Inferior parietal cortex (tissue), 1 donor: ENCODE measurements at regions not wholly inside any gene's neighbourhood (a gene's known extent, or its start where the extent isn't known, plus 50 kb on each side); places are given as distances from the start of the nearest gene placed in this dataset.

Source experiments
- DNase-seq: peaks from one replicate; pipeline ENCODE4 v3.0.0-alpha.2; 2016; ENCODE audit errors: extremely low spot score

DNA sequence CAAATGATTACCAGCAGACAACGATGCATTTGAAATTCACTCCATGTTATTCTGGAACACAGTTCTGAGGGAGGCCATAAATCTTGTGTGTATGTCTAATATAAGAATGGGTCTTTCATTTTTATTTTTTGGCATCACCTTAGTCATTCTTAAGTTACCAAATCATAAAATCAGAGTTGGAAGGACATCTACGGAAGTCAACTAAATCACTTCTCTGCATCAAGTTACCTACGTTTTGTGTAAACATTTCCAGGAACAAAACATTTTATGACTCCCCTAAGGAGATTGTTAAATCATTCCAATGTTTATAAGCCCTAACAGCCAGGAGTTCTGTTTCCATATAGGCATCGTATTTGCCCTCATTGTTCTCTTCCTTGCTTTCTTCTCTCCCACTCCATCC, 378.2 kb downstream of the FAM170A start:
- no peak for DNase-seq

DNA sequence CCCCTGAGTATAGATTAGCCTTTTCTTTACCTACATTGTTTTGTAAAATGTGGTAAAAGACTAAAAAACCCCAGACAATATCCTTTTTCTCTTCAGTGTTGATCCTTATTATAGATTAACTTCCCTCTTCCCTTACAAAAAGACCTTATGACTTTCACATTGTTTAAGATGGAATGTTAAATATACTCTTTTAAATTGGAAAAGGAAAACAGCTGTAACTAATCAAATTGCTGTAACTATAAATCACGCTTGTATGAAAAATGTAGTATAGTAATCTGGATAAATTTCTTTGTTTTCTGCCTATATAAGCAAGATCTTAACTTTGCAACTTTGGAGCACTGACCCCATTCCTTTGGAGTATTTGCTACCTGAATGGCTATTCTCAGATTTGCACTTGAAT, 383.1 kb downstream of the FAM170A start:
- DNase-seq = no peak

DNA sequence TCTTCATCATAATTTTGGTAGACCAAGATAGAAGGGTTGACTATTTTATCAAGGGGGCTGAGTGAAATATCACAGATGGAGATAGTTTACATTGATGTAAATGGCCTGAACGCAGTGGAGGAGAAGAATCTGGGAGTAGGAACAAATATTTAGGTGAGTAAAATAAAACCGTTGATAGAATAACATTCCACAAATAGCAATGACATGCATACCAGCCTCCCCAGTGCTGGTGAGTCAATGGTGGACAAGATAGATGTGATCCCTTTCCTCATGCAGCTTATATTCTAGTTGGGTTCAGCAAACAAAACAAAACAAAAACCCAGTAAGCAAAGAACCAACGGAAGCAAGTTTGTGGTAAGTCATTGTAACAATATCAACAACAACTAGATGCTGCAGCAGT, 385.2 kb downstream of the FAM170A start:
- no peak for DNase-seq

DNA sequence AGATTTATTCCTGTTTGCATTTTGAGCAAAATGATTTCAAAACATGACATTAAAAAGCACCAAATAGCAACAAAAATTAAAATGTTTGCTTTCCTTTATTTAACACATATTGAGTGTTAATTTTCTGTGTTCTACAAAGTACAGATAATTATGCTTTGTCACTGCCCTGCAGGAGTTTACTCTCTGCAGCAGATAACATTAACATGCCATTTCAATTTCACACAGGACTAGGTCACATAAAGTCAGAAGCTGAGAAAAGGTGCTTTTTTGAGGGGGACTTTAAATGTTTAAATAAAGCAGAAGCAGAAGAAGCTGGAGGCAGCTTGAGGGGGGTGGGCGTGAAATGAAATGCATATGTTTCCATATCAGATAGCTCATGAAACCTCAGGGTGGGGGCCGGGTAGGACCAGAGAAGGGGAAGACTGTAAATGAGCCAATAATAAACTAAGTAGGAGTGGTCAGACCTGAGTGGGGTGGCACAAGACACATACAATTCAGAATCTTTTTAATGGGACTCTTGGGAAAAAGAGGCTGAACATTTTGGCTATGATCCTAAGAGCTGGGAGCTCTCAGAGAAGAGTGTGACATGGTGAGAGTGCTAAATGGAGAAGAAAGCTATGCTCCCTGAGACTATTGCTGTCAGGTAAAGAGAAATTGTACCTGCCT, 387.5 kb downstream of the FAM170A start:
- DNase-seq = no peak

DNA sequence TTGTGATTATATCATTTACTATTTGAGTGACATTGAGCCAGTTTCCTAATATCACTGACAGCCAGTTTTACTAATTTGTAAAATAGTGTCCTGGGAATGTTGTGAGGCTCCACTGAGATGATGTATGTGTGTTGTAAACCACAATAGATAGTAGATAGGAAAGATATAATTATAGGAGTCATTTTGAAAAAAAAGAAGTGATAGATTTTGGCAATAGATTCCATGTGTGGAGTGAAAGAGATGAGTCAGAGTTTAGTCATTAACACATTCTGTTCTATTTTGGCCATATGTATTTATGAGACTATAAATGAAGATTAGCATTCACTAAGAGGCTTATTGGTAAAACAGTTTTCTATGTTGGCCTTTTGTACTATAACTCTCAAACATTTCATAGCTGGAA, 388.2 kb downstream of the FAM170A start:
- DNase-seq = no peak

DNA sequence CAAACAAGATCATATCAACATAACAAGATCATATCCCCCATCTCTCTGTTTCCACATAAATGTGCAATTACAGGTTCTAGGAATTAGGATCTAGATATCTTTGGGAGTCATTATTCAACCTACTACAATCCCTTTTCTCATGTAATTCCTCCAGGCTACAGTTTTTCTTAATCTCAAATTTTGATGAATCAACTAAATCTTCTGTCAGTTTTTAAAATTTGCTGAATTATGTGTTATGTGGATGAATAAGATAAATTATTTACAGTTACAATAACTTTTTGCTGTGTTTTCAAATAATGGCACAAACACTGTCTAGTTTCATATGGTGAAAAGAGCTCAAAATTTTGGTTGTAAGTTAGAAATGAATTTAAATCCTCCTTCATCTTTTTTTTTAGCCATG, 405.8 kb downstream of the FAM170A start:
- DNase-seq = no peak

DNA sequence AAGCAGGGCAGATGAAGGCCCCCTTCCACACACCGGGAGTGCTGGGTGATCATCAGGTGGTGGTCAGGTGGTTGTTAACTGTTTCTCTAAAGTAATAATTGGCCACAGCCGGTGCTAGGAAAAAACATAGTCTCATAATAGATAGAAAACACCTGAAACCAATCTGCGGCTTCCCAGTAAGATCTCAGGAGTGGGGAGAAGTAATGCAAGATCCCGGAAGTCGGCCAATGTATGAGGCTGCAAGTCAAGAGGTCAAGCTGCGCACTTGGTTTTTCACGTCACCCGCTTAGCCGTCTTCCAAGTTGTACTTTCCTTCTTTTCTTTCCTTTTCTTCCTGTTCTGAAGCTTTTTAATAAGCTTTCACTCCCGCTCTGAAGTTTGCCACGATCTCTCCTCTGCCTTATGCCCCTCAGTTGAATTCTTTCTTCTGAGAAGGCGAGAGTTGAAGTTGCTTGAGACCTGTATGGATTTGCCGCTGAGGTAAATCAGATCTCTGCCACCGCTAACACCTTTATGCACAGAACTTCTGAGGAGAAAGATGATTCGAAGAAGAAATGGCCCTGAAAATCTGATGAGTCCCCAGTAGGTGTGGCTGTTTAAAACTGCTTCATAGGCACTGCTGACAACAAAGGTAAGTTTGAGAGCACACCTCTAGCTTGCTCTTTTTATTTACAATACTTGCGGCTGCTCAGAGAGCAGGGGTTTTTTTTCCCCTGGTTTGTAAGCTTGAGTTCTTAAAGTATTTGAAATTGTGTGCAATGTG, 406.6 kb downstream of the FAM170A start:
- DNase-seq = no peak

DNA sequence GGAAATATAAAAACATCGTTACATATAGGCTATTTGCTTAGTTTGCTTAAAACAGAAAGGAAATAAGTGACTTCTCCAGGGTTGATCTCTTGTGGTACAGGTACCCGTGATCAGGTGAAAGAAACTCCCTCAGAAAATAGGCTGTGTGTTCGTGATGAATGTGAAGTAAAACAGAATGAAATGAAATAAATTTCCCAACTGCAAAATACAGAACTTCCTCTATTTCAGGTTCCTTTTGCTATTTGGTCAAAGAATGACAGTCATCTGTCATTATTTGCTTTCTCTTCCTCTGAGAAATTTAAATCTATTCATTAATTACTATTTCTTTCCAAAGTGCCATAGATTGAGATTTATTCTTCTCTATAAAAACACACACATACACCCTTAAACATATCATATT, 408.1 kb downstream of the FAM170A start:
- no peak for DNase-seq

DNA sequence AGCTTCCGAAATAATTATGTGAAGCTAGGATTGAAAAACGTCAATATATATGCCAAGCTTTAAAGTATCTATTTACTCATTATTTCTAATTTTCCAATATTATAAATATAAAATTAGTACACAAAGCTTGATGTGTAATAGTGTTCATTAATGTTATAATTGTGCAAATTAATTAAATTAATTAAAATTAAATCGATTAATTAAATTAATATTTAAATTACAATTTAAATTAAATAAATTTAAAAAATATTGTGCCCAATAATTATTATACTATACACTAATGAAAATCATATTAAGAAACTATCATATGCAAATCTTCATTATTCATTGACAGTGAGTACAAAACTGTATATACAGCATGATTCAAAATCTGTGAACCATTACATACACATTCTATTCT, 409.8 kb downstream of the FAM170A start:
- DNase-seq = no peak

DNA sequence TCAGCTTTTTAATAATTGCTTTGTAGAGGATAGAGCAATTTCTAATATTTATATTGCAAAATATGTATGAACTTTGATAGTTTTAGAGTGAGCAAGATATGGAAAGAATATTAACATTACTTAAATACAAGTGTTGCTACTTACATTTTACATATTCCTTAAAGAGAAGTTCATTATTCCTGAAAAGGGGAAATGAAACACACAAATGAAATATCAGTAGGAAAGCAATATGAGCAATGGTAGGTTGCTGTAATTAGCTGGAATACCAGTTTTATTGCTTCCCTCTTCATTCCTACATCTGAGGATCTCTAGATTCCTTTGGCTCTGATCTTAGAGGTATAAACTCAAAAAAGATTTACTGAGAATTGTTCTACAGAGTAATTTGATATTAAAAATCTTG, 414.1 kb downstream of the FAM170A start:
- DNase-seq = no peak

DNA sequence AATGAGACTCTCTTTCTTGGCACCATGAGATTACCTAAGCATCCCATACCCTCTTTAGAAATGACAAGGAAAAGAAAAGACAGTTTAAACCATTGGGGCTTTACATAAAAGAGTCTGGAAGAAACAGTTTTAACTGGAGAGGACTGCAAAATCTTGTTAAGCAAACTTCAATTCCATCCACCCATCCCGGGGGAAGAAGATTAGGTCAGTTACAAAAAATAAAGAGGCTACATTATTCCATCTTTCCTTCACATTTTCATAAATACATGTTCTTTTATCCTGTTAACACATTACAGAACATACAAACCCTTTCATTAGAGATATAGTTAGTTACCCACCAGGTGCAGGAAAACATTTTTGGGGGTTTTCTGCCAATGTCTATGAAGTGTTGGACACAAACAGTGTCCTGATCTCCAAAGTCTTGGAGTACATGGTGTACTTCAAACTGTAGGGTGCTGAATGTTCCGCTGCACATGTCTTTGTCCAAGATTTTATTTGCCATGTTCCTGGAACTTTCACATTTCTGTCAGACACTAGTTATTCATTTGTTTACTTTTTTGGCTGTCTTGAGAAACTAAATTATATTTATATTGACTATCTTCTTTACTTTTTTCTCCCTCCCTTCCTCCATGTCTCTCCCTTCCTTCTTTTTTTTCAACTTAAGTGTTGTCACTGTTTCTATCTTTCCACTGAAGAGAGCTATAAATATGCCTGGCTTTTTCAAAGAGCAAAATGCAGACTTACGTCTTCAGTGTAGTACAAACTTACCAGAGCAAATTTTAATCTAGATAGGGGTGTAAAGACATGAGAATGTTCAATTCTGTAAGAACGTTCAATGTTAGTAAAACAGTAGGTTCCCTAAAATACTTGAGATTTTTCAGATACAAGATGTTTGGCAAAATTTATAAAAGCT, 410.9 kb upstream of the PRR16 start:
- no peak for DNase-seq

DNA sequence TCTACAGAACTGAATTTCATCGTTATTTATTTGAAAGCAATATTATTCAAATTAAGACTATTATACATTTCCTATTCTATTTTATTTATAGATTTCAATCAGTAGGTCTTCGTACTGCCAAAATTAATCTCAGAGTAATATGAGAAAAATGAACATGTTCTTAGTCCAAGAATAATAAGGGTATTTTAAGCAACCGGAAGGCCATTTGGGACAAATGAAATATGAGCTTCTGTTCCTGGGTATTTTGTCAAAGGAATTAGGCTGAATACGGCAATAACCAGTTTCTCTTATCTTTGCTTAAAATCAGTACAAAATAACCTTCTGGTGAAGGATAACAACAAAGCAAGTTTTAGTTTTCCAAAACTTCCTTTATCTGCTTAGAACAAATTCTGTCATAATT, 410.3 kb upstream of the PRR16 start:
- no peak for DNase-seq

DNA sequence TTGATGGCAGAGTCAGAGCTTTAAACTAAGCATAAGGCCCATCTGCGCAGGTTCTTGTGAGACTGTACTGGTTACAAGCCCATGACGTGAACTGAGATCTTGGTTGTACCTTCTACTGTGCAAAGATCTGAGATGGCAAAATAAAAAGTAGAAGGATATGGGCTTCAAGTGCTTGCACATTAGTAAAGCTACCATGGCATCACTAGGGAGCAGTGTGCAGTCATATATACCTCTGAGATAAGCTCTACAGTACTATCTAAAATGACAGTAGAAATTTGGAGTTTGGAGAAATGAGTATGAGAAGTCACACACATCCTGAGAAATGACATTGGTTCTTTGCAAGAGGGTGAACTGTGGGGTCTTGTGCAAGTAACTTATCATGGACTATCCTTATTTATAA, 408.2 kb upstream of the PRR16 start:
- no peak for DNase-seq

DNA sequence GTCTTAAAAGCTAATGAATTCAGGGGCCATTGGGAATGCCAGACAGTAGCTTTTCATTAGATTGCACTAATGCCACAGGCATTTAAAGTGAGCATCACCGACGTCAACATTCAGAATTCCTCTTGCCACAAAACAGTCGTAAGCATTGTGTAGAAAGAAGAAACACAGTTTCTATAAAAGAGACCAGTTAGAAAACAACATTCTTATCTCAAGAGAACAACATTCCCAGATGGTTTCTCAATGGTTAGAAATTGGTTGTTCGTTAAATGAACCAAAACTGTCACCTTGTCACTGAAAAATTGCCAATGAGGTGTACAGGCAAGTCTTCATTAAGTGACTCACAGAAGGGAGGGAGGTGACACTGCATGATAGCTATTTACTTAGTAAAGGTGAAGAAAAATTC, 401.6 kb upstream of the PRR16 start:
- no peak for DNase-seq

DNA sequence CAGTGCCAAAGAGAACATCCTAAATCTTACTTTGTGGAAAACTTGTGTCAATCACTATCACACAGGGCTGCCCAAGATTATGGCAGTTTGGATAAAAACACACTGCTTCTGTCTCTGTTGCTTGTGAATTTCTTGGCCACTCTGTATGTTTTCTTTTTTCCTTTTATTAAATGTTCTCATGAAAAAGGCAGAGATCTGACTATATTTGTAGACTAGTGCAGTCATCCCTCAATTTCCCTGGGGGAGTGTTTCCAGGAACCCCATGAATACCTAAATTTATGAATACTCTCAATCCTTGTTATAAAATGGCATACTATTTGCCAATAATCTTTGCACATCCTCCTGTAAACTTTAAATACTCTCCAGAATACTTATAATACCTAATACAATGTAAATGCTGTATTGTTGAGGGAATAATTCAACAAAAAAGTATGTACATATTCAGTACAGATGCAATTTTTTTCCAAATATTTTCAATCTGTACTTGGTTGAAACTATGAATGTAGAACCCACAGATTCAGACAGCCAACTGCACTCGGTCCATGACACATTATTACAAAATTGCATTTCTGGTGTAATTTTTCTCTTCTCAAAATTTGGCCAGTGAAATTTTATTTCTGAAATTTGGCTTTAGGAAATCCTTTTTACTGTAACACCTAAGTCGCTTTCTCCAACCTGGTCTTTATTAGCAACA, 391.9 kb upstream of the PRR16 start:
- DNase-seq = no peak

DNA sequence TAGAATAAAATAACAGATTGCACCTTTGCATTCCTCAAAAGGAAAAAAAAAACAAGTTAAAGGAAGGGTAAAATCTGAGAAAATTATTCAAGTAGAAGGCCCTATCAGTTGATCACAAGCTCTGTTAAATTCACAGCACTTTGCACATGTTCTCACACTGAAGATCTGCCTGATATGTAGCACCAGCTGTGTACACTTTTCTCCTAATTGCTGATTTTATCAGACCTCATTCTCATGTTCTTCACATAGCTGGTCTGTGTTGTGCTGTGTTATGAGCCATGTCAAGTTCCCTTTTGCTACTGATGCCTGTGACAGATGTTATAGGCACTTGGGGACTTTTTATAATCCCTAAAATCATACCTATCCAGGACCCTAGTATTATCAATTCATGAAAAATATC, 390.4 kb upstream of the PRR16 start:
- no peak for DNase-seq

DNA sequence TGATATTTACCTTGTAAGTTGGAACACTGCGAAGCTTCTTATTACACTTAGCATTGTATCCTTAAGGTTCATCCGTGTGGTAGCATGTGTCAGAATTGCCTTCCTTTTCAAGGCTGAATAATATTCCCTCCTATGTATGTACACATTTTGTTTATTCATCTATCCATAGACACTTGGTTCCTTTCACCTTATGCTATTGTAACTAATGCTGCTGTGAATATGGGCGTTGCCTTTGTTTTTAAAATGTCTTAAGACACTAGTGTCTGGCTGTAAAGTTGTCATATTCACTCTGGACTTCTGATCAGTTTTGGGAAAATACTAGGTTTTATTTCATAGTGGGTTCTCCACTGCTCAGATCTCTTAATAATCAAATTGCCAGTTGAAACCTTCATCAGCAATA, 383.3 kb upstream of the PRR16 start:
- no peak for DNase-seq

DNA sequence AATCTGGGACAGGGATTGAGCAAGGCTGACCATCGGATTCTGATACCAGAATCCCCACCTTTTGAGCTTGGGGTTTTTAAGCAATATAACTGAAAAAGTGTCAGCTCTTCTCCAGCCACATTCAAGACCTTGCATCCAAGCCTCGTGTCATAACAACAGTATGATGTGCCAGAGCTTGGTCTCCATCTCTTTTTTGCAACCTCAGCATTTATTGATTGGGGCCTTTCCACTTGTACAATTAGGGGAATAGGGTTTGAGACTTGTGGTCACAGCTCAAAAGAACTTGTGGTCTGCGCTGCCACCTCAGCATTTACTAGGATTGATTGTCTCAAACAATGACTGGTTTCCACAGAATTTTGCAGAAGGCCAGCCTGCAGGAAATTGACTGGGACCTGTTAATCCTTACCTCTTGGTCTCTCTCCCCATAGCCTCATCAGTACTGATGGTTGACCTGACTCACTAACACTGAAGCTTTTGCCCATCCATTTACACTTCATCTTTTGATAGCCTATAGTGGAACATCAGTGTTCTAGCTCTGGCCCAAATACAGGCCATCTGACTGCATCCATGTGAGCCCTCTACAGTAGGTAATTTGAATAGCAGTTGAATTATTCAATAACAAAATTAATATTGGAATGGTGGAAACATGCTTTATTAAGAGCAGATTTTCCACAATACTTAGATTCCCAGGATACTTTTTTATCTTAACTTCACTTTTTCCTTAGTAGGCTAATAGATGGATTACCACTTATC, 381.6 kb upstream of the PRR16 start:
- no peak for DNase-seq

DNA sequence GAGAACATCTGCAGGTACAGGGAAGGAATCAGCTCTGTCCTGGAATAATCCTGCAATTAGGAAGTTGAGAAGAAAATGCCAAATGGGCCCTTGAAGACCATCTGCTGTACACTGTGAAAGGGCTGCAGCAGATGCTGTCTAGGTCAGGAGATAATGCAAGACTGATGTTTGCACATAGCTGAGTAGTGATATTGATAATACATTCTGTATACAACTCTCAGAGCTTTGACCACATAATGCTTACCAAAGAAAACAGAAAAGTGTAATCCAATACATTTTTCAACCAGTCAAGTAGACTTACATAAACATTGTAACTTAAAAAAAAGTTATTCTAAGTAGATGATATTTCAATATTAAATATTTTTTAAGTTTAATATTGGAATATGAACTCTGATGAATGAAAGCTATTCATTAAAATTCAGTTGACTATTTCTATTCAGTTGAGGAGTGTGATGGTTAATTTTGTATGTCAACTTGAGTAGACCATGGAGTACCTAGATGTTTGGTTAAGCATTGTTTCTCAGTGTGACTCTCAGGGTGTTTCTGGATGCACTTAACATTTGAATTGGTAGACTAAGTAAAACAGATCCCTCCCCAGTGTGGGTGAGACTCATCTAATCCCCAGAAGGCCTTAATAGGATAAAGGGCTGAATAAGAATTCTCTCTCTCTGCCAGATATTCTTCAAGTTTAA, 380.1 kb upstream of the PRR16 start:
- no peak for DNase-seq

DNA sequence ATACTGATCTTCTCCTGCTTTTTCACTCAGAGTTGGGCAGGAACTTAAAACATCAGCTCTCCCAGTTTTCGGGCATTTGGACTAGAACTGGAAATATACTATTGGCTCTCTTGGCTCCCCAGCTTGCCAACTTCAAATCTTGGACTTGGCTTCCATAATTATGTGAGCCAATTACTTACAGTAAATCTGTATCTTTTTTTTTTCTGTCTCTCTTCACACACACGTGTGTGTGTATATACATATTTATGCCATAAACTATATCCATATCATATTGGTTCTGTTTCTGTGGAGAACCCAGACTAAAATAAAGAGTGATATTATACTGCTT, 379.6 kb upstream of the PRR16 start:
- no peak for DNase-seq

DNA sequence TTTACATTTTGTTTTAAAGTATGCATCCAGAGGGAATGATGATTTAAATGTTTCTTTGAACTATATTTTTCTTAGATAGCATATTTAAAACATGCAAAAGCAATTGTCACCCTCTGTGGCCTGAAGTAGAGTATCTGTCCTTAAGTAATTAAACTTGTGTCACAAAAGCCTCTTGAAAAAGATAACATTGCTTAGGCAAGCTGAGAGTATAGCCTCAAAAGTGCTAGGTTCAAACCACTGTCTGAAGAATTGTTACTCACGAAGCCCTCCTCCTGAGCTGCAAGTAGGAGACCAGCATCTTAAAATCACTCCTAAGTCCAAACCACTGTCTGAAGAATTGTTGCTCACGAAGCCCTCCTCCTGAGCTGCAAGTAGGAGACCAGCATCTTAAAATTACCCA, 378.0 kb upstream of the PRR16 start:
- DNase-seq = no peak
